ENCODE measurements at regions not wholly inside any gene's neighbourhood (a gene's known extent, or its start where the extent isn't known, plus 50 kb on each side); places are given as distances from the start of the nearest gene placed in this dataset.
"Not testable (repeated sequence)": the region's sequence is repeated elsewhere in the genome, so short reads cannot be mapped to it uniquely, and the experiment has no call there.

DNA sequence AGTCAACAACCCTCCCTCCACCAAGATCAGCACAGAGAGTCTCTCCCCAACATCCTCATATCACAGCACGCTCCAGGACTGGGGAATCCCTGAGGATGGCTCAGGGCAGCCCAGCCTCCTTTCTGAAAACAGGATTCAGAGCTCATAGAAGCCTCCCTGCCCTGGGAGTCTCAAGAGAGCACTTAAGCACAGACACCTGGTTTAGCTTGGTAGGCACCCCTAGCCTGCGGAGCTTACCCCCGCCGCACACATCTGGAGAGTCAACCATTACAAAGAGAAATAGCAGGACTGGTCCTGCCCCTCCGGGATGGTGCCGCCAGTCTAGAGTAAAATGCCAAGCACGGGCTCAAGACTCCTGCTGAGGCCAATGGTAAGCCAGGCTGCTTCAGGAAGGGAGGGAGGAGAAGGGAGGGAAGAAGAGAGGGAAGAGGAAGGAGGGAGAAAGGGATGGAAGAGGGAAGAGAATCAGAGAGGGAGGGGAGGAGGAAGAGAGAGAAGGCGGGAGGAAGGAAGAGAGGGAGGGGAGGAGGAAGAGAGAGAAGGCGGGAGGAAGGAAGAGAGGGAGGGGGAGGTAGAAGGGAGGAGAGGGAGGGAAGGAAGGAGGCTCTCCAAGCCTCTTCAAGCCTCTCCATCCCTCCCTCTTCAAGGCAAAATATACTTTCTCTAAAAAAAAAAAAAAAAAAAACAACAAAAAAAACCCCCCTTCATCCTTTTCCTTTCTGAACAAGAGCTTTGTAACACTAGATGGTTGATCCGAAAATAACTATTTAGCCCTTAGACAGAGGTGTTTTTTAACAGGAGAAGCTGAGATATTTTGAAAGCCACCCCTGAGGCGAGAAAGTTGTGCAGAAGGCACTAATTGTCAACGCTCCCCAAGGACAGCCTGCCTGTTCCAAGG, 278.6 kb upstream of the TLE3 start:
- H3K27me3 ChIP-seq = peaks cover 17% of the 10 kb centered on the region
- no peaks in the 10 kb centered on the region for H3K9me2 ChIP-seq (replicated peaks; ENCODE audit: insufficient read depth)
- no peaks in the 10 kb centered on the region for H4K20me1 ChIP-seq (ENCODE audit: insufficient read depth, poor library complexity, severe bottlenecking)
- TF ChIP-seq, protein P1, sequence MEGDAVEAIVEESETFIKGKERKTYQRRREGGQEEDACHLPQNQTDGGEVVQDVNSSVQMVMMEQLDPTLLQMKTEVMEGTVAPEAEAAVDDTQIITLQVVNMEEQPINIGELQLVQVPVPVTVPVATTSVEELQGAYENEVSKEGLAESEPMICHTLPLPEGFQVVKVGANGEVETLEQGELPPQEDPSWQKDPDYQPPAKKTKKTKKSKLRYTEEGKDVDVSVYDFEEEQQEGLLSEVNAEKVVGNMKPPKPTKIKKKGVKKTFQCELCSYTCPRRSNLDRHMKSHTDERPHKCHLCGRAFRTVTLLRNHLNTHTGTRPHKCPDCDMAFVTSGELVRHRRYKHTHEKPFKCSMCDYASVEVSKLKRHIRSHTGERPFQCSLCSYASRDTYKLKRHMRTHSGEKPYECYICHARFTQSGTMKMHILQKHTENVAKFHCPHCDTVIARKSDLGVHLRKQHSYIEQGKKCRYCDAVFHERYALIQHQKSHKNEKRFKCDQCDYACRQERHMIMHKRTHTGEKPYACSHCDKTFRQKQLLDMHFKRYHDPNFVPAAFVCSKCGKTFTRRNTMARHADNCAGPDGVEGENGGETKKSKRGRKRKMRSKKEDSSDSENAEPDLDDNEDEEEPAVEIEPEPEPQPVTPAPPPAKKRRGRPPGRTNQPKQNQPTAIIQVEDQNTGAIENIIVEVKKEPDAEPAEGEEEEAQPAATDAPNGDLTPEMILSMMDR (IDR thresholded peaks at IDR 0.05; ENCODE audit: poor library complexity) = no peak
- no peak for DNase-seq (ENCODE audit: low spot score)
- H3K9me3 ChIP-seq (ENCODE audit: low read depth) = no peaks in the 10 kb centered on the region
- H3K27ac ChIP-seq = no peak overlapping the region
- H3K4me2 ChIP-seq = peak overlapping the region; percentile 67
- H3K4me1 ChIP-seq (ENCODE audit: insufficient read depth) = peaks cover 11% of the 10 kb centered on the region
- no peaks in the 10 kb centered on the region for H3K79me2 ChIP-seq
- no peak overlapping the region for H2AFZ ChIP-seq
- no peak overlapping the region for H3K4me3 ChIP-seq
- no peaks in the 10 kb centered on the region for H3K36me3 ChIP-seq (replicated peaks; ENCODE audit: insufficient read depth, low read depth)
- 32% methylated on average over 11 of the region's 12 CpGs for WGBS (ENCODE audit: low lambda C conversion rate, missing lambda C conversion rate)

DNA sequence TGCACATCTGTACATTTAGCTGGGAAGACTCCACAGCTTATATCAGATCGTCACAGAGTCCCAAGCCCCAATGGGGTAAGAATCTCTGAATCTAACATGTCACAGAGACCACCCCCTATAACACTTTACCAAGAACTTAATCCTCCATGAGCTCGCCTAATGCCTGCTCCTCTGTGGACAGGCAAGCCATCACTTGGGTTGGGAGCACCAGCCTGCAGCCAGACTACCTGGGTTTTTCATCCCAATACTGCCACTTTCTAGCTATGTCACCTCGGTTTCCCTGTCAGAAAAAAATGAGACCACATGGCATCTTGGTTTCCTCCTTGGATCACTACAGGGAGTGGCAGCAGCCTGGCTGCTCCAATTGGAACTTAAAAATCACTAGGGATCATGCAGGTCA, 277.9 kb upstream of the TLE3 start:
- no peak for DNase-seq (ENCODE audit: low spot score)
- H2AFZ ChIP-seq = no peak overlapping the region

DNA sequence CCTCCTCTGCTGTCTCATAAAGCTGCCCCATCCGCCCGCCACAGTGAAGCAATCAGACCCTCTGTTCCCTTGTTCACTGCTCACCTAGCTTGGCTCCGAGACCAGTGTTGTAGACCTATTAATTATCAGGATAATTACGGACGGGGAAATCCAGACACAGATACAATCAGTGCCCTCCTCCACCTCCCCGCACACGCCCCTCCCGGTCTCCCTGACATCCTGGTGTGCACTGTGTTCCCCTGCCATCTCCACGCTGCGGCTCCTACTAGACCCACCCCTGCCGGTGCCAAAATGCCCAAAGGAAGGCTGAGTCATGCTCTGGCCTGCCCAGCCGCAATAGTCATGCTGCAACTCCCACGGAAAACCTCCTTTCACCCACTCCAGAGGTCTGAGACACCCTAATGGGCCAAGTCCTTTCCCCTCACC, 277.3 kb upstream of the TLE3 start:
- no peak for TF ChIP-seq EZH2 (IDR thresholded peaks at IDR 0.05; ENCODE audit: borderline replicate concordance)
- TF ChIP-seq EZH2phosphoT487 (IDR thresholded peaks at IDR 0.05; ENCODE audit: low read depth, severe bottlenecking, unreplicated experiment) = no peak
- whole genome bisulfite sequencing (ENCODE audit: low lambda C conversion rate, missing lambda C conversion rate) = 67% methylated on average over 13 of the region's 13 CpGs
- no peaks in the 10 kb centered on the region for H3K79me2 ChIP-seq
- no peak overlapping the region for H2AFZ ChIP-seq
- no peaks in the 10 kb centered on the region for H3K9me2 ChIP-seq (replicated peaks; ENCODE audit: insufficient read depth)
- H4K20me1 ChIP-seq (ENCODE audit: insufficient read depth, poor library complexity, severe bottlenecking) = no peaks in the 10 kb centered on the region
- no peak overlapping the region for H3K27ac ChIP-seq
- no peak for DNase-seq (ENCODE audit: low spot score)
- peaks cover 11% of the 10 kb centered on the region for H3K4me1 ChIP-seq (ENCODE audit: insufficient read depth)
- H3K4me2 ChIP-seq = no peak overlapping the region
- peaks cover 17% of the 10 kb centered on the region for H3K27me3 ChIP-seq
- H3K36me3 ChIP-seq (replicated peaks; ENCODE audit: insufficient read depth, low read depth) = no peaks in the 10 kb centered on the region
- H3K9me3 ChIP-seq (ENCODE audit: low read depth) = no peaks in the 10 kb centered on the region
- no peak overlapping the region for H3K4me3 ChIP-seq

More for the DNA sequence above, 277.9 kb upstream of the TLE3 start:
- H3K36me3 ChIP-seq (replicated peaks; ENCODE audit: insufficient read depth, low read depth) = no peaks in the 10 kb centered on the region
- TF ChIP-seq EZH2 (IDR thresholded peaks at IDR 0.05; ENCODE audit: borderline replicate concordance) (no peak), EZH2phosphoT487 (IDR thresholded peaks at IDR 0.05; ENCODE audit: low read depth, severe bottlenecking, unreplicated experiment) (no peak)
- TF ChIP-seq, protein P1 (IDR thresholded peaks at IDR 0.05; ENCODE audit: poor library complexity) = no peak
- H4K20me1 ChIP-seq (ENCODE audit: insufficient read depth, poor library complexity, severe bottlenecking) = no peaks in the 10 kb centered on the region
- H3K9me3 ChIP-seq (ENCODE audit: low read depth) = no peaks in the 10 kb centered on the region
- peaks cover 11% of the 10 kb centered on the region for H3K4me1 ChIP-seq (ENCODE audit: insufficient read depth)
- no peak overlapping the region for H3K4me3 ChIP-seq
- WGBS (ENCODE audit: low lambda C conversion rate, missing lambda C conversion rate) = 90% methylated on average over 3 of the region's 3 CpGs
- no peaks in the 10 kb centered on the region for H3K79me2 ChIP-seq
- H3K27me3 ChIP-seq = peaks cover 17% of the 10 kb centered on the region
- H3K27ac ChIP-seq = no peak overlapping the region
- no peak overlapping the region for H3K4me2 ChIP-seq
- H3K9me2 ChIP-seq (replicated peaks; ENCODE audit: insufficient read depth) = no peaks in the 10 kb centered on the region

DNA sequence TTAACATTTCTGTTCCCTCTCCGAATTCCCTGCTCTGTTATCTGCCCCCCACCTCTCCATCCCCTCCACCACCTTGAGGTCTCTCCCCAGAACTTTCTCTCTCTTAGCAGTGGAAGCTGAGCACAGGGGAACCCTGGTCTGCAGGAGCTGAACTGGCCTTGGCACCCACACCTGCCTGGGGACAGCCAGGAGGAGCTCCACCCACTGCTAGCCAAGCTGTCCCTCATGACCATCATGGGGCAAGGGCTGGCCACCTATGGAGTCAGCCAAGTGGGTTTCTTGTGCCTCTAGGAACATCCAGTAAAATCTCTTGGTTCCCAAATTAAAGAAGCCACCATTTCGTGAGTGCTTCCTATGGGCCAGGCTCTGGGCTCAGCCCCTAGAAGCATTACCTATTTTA, 276.4 kb upstream of the TLE3 start:
- WGBS (ENCODE audit: low lambda C conversion rate, missing lambda C conversion rate) = 95% methylated on average over 2 of the region's 2 CpGs

DNA sequence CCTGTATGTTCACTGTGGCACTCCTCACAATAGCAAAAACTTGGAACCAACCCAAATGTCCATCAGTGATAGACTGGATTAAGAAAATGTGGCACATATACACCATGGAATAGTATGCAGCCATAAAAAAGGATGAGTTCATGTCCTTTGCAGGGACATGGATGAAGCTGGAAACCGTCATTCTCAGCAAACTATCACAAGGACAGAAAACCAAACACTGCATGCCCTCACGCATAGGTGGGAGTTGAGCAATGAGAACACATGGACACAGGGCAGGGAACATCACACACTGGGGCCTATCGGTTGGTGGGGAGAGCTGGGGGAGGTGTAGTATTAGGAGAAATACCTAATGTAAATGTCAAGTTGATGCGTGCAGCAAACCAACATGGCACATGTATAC, 275.7 kb upstream of the TLE3 start:
- Histone ChIP-seq H3K4me1 (ENCODE audit: insufficient read depth) (peaks cover 11% of the 10 kb centered on the region), H3K27me3 (peaks cover 17% of the 10 kb centered on the region)
- WGBS (ENCODE audit: low lambda C conversion rate, missing lambda C conversion rate) = 88% methylated on average over 4 of the region's 4 CpGs
- H3K9me3 ChIP-seq (ENCODE audit: low read depth); H3K4me2 ChIP-seq; H3K9me2 ChIP-seq (replicated peaks; ENCODE audit: insufficient read depth); H3K4me3 ChIP-seq; DNase-seq (ENCODE audit: low spot score); H3K36me3 ChIP-seq (replicated peaks; ENCODE audit: insufficient read depth, low read depth); H3K27ac ChIP-seq; H3K79me2 ChIP-seq; H4K20me1 ChIP-seq (ENCODE audit: insufficient read depth, poor library complexity, severe bottlenecking); H2AFZ ChIP-seq: not testable (repeated sequence)

More for the DNA sequence above, 276.4 kb upstream of the TLE3 start:
- H3K4me2 ChIP-seq = no peak overlapping the region
- no peaks in the 10 kb centered on the region for H3K9me2 ChIP-seq (replicated peaks; ENCODE audit: insufficient read depth)
- H3K27me3 ChIP-seq = peaks cover 17% of the 10 kb centered on the region
- peaks cover 11% of the 10 kb centered on the region for H3K4me1 ChIP-seq (ENCODE audit: insufficient read depth)
- H3K79me2 ChIP-seq = no peaks in the 10 kb centered on the region
- H3K9me3 ChIP-seq (ENCODE audit: low read depth) = no peaks in the 10 kb centered on the region
- H3K36me3 ChIP-seq (replicated peaks; ENCODE audit: insufficient read depth, low read depth) = no peaks in the 10 kb centered on the region
- H2AFZ ChIP-seq = no peak overlapping the region
- no peak overlapping the region for H3K27ac ChIP-seq
- H4K20me1 ChIP-seq (ENCODE audit: insufficient read depth, poor library complexity, severe bottlenecking) = no peaks in the 10 kb centered on the region
- H3K4me3 ChIP-seq = no peak overlapping the region
- TF ChIP-seq EZH2 (IDR thresholded peaks at IDR 0.05; ENCODE audit: borderline replicate concordance) (no peak), EZH2phosphoT487 (IDR thresholded peaks at IDR 0.05; ENCODE audit: low read depth, severe bottlenecking, unreplicated experiment) (no peak)
- TF ChIP-seq, protein P1 (IDR thresholded peaks at IDR 0.05; ENCODE audit: poor library complexity) = no peak
- no peak for DNase-seq (ENCODE audit: low spot score)

All from hepatocyte (in vitro differentiated cells).